ENCODE measurements at regions not wholly inside any gene's neighbourhood (a gene's known extent, or its start where the extent isn't known, plus 50 kb on each side); places are given as distances from the start of the nearest gene placed in this dataset.

- Histone ChIP-seq H3K36me3 (ENCODE audit: insufficient read depth, low read length) (no peaks in the 10 kb centered on the region), H3K9me3 (ENCODE audit: low read depth, low read length) (no peaks in the 10 kb centered on the region), H3K27ac (no peak overlapping the region), H3K4me3 (no peak overlapping the region), H3K9ac (ENCODE audit: insufficient read length) (no peak overlapping the region)
- TF ChIP-seq POLR2AphosphoS5 (IDR thresholded peaks at IDR 0.05; ENCODE audit: borderline replicate concordance, low read depth, low read length) (no peak), FOXP2 (optimal IDR thresholded peaks at IDR 0.05; ENCODE audit: control extremely low read depth, extremely low read length, insufficient read depth) (no peak), EZH2 (IDR thresholded peaks at IDR 0.05) (no peak)
- no peak for DNase-seq (ENCODE audit: low read depth, low spot score)
These were observed 353.3 kb downstream of the PBX1 start for GRCh38 chr1:164912290-164912689.

DNA sequence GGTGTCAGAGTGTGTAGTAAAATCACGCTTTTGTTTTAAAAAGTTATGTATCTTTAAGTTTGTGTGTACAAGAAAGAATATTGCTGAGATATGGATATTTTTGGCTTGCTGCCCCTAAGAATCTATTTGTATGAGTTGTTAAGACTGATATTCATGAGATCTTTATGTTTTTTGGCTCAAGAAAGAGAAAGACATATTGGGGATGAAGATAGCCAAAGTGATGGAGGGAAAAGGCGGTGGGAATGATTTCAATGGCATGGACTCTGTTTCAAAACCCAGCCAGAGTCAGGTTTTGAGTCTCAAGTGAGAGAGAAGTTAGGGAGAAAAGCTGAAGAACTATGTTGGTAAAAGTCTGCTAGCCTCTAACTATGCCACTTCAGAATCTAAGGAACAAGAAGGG lies 351.7 kb downstream of the PBX1 start:
- no peak overlapping the region for H3K4me3 ChIP-seq
- H3K36me3 ChIP-seq (ENCODE audit: insufficient read depth, low read length), result no peaks in the 10 kb centered on the region
- no peaks in the 10 kb centered on the region for H3K9me3 ChIP-seq (ENCODE audit: low read depth, low read length)
- no peak for DNase-seq (ENCODE audit: low read depth, low spot score)
- no peak overlapping the region for H3K9ac ChIP-seq (ENCODE audit: insufficient read length)
- H3K27ac ChIP-seq, result no peak overlapping the region
- TF ChIP-seq EZH2 (IDR thresholded peaks at IDR 0.05) (no peak), FOXP2 (optimal IDR thresholded peaks at IDR 0.05; ENCODE audit: control extremely low read depth, extremely low read length, insufficient read depth) (no peak), POLR2AphosphoS5 (IDR thresholded peaks at IDR 0.05; ENCODE audit: borderline replicate concordance, low read depth, low read length) (no peak)

DNA sequence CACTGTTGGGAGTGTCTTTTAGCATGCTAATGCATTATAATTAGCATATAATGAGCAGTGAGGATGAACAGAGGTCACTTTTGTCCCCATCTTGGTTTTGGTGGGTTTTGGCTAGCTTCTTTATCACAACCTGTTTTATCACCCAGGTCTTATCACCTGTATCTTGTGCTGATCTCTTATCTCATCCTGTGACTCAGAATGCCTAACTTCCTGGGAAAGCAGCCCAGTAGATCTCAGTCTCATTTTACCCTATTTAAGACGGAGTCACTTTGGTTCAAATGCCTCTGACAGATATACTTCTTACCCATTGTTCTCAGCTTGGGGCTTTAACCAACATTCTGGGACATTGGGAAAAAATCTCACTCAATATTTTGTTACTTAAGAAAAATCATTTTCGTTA lies 348.7 kb downstream of the PBX1 start:
- no peak overlapping the region for H3K9ac ChIP-seq (ENCODE audit: insufficient read length)
- TF ChIP-seq POLR2AphosphoS5 (IDR thresholded peaks at IDR 0.05; ENCODE audit: borderline replicate concordance, low read depth, low read length) (no peak), EZH2 (IDR thresholded peaks at IDR 0.05) (no peak), FOXP2 (optimal IDR thresholded peaks at IDR 0.05; ENCODE audit: control extremely low read depth, extremely low read length, insufficient read depth) (no peak)
- H3K9me3 ChIP-seq (ENCODE audit: low read depth, low read length), result no peaks in the 10 kb centered on the region
- DNase-seq (ENCODE audit: low read depth, low spot score), result no peak
- no peak overlapping the region for H3K27ac ChIP-seq
- no peaks in the 10 kb centered on the region for H3K36me3 ChIP-seq (ENCODE audit: insufficient read depth, low read length)
- H3K4me3 ChIP-seq, result no peak overlapping the region

DNA sequence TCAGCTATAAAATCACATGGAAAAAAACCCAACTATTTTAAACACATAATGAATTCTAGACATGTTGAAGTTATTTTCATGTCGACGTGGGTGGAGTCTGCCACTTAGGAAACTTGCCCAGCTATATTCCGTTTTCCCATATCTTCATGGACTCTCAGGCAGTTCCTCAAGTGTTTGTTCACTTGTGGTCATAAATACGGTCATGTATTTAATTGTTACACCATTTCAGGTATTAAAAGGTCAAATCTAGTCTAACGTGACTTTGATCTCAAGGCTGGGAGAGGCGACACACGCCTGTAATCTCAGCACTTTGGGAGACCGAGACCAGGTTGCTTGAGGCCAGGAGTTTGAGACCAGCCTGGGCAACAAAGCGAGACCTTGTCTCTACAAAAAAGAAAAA lies 346.9 kb downstream of the PBX1 start:
- no peak overlapping the region for H3K4me3 ChIP-seq

GRCh38 chr1:164902491-164902890 lies 343.5 kb downstream of the PBX1 start:
- Histone ChIP-seq H3K9me3 (ENCODE audit: low read depth, low read length) (no peaks in the 10 kb centered on the region), H3K36me3 (ENCODE audit: insufficient read depth, low read length) (no peaks in the 10 kb centered on the region), H3K27ac (no peak overlapping the region), H3K9ac (ENCODE audit: insufficient read length) (no peak overlapping the region), H3K4me3 (no peak overlapping the region)
- no peak for TF ChIP-seq EZH2 (IDR thresholded peaks at IDR 0.05)
- no peak for TF ChIP-seq FOXP2 (optimal IDR thresholded peaks at IDR 0.05; ENCODE audit: control extremely low read depth, extremely low read length, insufficient read depth)
- TF ChIP-seq POLR2AphosphoS5 (IDR thresholded peaks at IDR 0.05; ENCODE audit: borderline replicate concordance, low read depth, low read length), result no peak
- no peak for DNase-seq (ENCODE audit: low read depth, low spot score)

More for the DNA sequence above, 346.9 kb downstream of the PBX1 start:
- TF ChIP-seq EZH2 (IDR thresholded peaks at IDR 0.05) (no peak), FOXP2 (optimal IDR thresholded peaks at IDR 0.05; ENCODE audit: control extremely low read depth, extremely low read length, insufficient read depth) (no peak), POLR2AphosphoS5 (IDR thresholded peaks at IDR 0.05; ENCODE audit: borderline replicate concordance, low read depth, low read length) (no peak)
- Histone ChIP-seq H3K9me3 (ENCODE audit: low read depth, low read length) (no peaks in the 10 kb centered on the region), H3K9ac (ENCODE audit: insufficient read length) (no peak overlapping the region), H3K36me3 (ENCODE audit: insufficient read depth, low read length) (no peaks in the 10 kb centered on the region), H3K27ac (no peak overlapping the region)
- DNase-seq (ENCODE audit: low read depth, low spot score), result no peak
